Nucleus accumbens (tissue), 56 donors: ENCODE measurements at regions not wholly inside any gene's neighbourhood (a gene's known extent, or its start where the extent isn't known, plus 50 kb on each side); places are given as distances from the start of the nearest gene placed in this dataset.
A peak's percentile ranks its signal among the peaks of the same experiment; 100 is the strongest.
"Not testable (repeated sequence)": the region's sequence is repeated elsewhere in the genome, so short reads cannot be mapped to it uniquely, and the experiment has no call there.

Source experiments
- DNase-seq, 56 donors: peaks; one replicate each; lab custom pipeline; 2025; lab: John Stamatoyannopoulos, UW

- DNase-seq = peak in 3 of 56 donors; percentile 6 to 25 (median 20)
Observed at GRCh38 chr11:116390963-116391362, 381.8 kb downstream of the BUD13 start.

DNA sequence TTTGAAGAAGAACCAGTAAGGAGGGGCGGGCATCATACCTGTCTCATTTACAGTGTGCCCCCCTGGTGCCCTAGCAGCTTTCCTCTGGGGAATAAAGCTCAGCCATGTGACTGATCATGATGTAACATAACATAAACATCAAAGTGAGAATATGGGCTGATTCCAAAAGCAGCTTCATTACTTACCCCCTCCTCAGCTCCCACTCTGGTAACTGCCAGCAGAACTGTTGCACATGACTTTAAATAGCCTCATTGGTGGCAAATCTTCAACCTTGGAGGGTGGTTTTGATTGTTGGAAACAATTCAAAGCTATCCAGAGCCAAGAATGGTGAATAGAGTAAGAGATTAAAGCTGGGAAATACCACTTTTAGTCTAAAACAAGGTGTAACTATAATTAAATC, 384.6 kb downstream of the BUD13 start:
- no peak for DNase-seq

DNA sequence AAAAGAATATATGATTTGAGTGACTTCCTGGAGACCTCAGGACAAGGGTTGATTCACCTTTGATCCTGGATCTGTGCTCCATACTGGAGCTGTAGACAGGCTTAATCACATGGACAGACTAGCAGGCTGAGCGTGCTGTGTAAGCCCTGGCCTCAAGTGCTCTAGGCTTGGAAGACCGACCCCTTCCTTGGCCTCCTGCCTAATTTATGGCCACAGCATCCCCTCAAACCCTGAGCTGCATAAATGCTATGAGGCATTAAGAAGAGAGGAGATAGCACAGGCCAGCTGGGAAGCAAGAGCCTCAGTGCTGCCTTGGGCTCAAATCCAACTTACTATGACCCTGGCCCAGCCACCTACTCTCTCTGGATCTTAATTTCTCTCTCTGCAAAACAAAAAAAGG, 385.1 kb downstream of the BUD13 start:
- no peak for DNase-seq

DNA sequence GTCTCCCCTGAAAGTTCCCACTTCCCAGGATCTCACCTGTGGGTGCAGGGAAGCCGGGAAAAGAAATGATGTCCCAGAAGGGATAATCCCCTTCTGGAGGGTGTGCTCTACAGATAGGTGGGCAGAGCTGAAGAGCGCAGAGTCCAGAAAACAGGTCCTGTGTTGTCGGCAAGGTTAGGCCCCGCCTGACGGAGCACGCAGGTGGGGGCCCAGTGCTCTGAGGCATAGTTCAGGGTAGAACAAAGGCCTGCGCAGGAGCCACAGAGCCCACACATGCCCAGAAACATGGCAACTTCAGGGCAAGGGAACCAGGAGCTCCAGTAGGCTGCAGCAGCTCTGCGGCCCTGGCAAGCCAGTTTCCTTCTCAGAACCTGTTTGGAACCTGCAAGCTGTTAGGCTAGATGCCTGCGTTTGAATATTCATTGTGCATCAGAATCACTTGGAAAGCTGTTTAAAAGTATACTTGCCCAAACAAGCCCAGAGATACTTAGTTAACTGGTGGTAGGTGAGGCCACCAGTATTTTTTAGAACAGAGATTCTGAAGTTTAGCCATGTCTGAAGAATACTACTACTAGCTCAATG, 386.6 kb downstream of the BUD13 start:
- no peak for DNase-seq

- DNase-seq = no peak
Observed at GRCh38 chr11:116384876-116385275, 387.9 kb downstream of the BUD13 start.

DNA sequence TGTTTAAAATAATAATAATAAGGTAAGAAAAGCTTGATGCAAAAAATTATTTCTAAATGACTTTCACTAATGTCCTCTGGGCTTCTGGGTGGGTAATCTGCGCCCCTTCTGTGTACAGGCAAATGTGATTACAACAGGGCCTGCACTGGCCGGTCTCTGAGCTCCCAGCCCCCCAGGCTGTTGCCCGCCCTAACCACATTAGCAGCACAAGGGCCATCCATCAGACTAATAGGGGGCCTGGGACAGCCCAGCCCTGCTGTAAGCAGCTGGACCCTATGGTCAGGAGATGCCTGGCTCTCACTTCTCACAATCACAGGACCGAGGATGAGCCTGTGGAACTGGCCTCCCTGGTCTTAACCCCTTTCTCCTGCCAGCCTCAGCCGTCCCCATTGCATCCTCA, 388.4 kb downstream of the BUD13 start:
- DNase-seq = no peak

- peak in 1 of 56 donors; percentile 20 for DNase-seq
Observed at GRCh38 chr11:116379185-116379828, 393.5 kb downstream of the BUD13 start.

GRCh38 chr11:116376547-116376946, 396.2 kb downstream of the BUD13 start:
- no peak for DNase-seq

GRCh38 chr11:116376054-116376453, 396.7 kb downstream of the BUD13 start:
- no peak for DNase-seq

DNA sequence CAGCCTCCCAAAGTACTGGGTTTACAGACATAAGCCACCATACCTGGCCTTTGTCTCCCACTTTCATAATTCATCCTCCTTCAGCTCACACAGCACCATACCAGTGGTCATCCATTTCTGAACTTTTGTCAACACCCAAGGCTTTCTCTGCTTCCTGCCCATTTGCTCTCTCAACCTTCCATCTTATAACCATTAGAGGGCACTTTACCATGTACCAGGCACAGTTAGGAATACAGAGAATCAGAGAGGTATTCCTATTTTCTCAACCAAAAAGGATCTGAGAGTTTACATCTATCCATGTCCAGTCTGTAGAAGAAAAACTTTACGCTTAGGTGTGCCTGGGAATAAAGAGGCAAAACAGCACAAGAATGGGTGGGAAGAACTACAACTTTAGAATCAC, 397.6 kb downstream of the BUD13 start:
- no peak for DNase-seq

- DNase-seq = no peak
Observed at GRCh38 chr11:116374085-116374484, 398.7 kb downstream of the BUD13 start.

DNA sequence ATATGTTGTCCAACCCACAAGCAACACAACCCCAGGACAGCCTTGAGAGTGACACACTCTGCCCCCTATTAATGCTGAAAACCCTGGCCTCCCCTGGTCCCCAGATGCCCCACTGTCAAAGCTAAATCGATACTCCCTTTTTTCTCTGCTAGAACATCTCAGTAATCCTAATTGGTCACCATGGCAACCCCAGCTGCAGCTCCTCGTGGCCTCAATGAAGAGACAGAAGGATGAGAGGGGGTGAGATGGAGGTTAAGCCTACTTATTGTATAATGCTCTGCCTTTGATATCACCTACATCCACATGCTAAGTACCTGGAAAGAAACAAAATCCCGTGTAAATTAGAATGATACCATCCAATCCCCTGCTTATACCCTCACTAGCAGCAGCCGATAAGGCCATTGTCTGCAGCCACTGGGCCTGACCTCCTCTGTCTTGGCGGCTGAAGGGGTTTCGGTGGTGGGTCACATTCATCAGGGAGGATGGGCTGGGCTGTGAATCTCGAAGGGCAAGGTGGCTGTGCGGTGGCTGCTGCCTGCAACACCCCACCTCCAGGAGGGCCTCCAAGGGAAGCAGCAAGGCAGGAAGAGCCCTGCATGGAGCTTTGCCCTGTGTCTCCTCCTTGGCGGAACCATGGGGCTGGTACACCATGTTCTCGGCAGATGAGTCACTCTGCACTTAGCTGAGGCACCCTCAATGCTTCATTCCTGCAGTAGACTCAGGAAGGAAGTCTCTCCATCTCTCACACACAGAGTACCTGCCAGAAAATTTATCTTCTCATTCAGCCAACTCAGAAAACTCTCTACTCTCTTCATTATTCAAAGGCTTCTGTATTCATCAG, 399.5 kb downstream of the BUD13 start:
- DNase-seq = peak in 36 of 56 donors; percentile 5 to 77 (median 33)

GRCh38 chr11:116371146-116371545, 401.6 kb downstream of the BUD13 start:
- DNase-seq = no peak

GRCh38 chr11:116368784-116369183, 404.0 kb downstream of the BUD13 start:
- DNase-seq = no peak

- DNase-seq = no peak
Observed at GRCh38 chr11:116366980-116367645, 405.7 kb downstream of the BUD13 start.

DNA sequence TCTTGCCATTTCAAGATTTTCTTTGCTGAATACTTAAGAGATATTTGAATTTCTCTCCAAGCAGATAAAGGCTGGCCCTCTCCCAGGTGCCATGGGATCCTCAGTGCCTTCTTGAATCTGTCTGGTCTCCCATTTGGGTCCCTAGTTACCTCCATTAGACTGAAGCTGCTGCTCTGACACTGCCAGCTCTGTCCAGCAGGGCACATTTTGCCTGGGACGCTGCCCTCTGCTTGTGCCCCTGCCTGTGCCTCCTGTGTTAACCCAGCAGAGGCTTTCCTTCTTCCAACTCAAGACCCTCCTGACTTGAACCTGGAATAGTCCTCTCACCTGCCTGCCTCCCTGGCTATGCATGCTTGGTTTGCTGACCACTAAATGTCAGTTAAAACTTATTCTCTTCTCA, 406.3 kb downstream of the BUD13 start:
- DNase-seq = no peak

- not testable (repeated sequence) for DNase-seq
Observed at GRCh38 chr11:116364925-116365324, 407.9 kb downstream of the BUD13 start.

DNA sequence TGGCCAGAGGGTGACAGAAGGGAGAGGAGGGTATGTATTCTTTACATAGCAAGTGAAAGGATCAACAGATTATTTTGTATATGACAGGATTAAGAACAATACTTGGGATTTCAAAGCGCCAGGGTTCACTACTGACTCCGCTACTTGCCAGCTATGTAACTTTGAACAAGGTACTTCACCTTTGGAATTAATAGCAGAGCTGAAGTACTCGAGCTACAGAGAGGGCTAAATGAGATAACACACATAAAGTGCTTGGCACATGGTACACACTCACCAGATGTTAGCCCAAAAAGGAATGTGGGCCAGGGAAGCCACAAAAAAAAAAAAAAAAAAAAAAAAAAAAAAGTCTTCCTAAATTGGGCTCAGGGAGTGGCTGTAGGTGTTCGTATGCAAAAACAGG, 408.4 kb downstream of the BUD13 start:
- DNase-seq = no peak

GRCh38 chr11:116360221-116360941, 412.4 kb downstream of the BUD13 start:
- DNase-seq = no peak

- DNase-seq = peak in 1 of 56 donors; percentile 9
Observed at GRCh38 chr11:116357784-116358544, 414.8 kb downstream of the BUD13 start.
